H9 (cell line): ENCODE measurements at regions not wholly inside any gene's neighbourhood (a gene's known extent, or its start where the extent isn't known, plus 50 kb on each side); places are given as distances from the start of the nearest gene placed in this dataset.

Experiments
- DNase-seq: peaks from one replicate; pipeline ENCODE4 v3.0.0-alpha.2; 2017
- H2AFZ ChIP-seq: one replicate; pipeline ENCODE4 v1.6.1; 2013; ENCODE audit warnings: mild to moderate bottlenecking, low read length, control low read depth, moderate library complexity
- H2AK5ac ChIP-seq: 2 replicates; pipeline ENCODE4 v1.6.1; 2013; ENCODE audit warnings: low read length, control low read depth, mixed read lengths; ENCODE audit not compliant: insufficient read length
- H2BK120ac ChIP-seq: one replicate; pipeline ENCODE4 v1.6.1; 2013; ENCODE audit warnings: low read depth, mild to moderate bottlenecking, low read length, control low read depth, inconsistent platforms; ENCODE audit not compliant: poor library complexity, severe bottlenecking
- H2BK12ac ChIP-seq: 2 replicates; pipeline ENCODE4 v1.6.1; 2013; ENCODE audit warnings: low read length, control low read depth, mixed read lengths, low read depth; ENCODE audit not compliant: insufficient read length
- H2BK15ac ChIP-seq: 2 replicates; pipeline ENCODE4 v1.6.1; 2013; ENCODE audit warnings: low read depth, low read length, control low read depth
- H2BK20ac ChIP-seq: one replicate; pipeline ENCODE4 v1.6.1; 2013; ENCODE audit warnings: low read depth, mild to moderate bottlenecking, low read length, control low read depth, inconsistent platforms; ENCODE audit not compliant: poor library complexity, severe bottlenecking
- H2BK5ac ChIP-seq: 2 replicates; pipeline ENCODE4 v1.6.1; 2013; ENCODE audit warnings: low read length, control low read depth, mixed read lengths; ENCODE audit not compliant: insufficient read length
- H3K14ac ChIP-seq: 2 replicates; pipeline ENCODE4 v1.6.1; 2013; ENCODE audit warnings: low read length, control low read depth; ENCODE audit not compliant: insufficient read depth
- H3K18ac ChIP-seq: 2 replicates; pipeline ENCODE4 v1.6.1; 2013; ENCODE audit warnings: low read depth, mild to moderate bottlenecking, mixed read lengths, low read length, control low read depth; ENCODE audit not compliant: insufficient read length
- H3K23ac ChIP-seq: 2 replicates; pipeline ENCODE4 v1.6.1; 2013; ENCODE audit warnings: low read length, control low read depth, mixed read lengths, low read depth; ENCODE audit not compliant: insufficient read length
- H3K23me2 ChIP-seq: 2 replicates; pipeline ENCODE4 v1.6.1; 2013; ENCODE audit warnings: low read depth, mild to moderate bottlenecking, mixed read lengths, low read length, control low read depth; ENCODE audit not compliant: insufficient read length, poor library complexity, severe bottlenecking
- H3K27ac ChIP-seq: 2 replicates; pipeline ENCODE4 v1.5.1; 2013; ENCODE audit warnings: low read length, control low read depth, mixed read lengths, low read depth; ENCODE audit not compliant: insufficient read length
- H3K27me3 ChIP-seq: 2 replicates; pipeline ENCODE4 v1.6.1; 2013; ENCODE audit warnings: low read length, control low read depth, inconsistent platforms; ENCODE audit not compliant: insufficient read depth
- H3K4ac ChIP-seq: 2 replicates; pipeline ENCODE4 v1.6.1; 2013; ENCODE audit warnings: low read depth, mild to moderate bottlenecking, control low read depth, inconsistent platforms, low read length, moderate library complexity
- H3K4me1 ChIP-seq: 2 replicates; pipeline ENCODE4 v1.6.1; 2013; ENCODE audit warnings: low read length, control low read depth, inconsistent platforms; ENCODE audit not compliant: insufficient read depth
- H3K4me2 ChIP-seq: 2 replicates; pipeline ENCODE4 v1.6.1; 2013; ENCODE audit warnings: low read length, control low read depth, mixed read lengths; ENCODE audit not compliant: insufficient read length, insufficient read depth
- H3K56ac ChIP-seq: 2 replicates; pipeline ENCODE4 v1.6.1; 2013; ENCODE audit warnings: low read depth, mild to moderate bottlenecking, mixed read lengths, low read length, control low read depth; ENCODE audit not compliant: insufficient read length
- H3K79me1 ChIP-seq: 2 replicates; pipeline ENCODE4 v1.6.1; 2013; ENCODE audit warnings: low read depth, mild to moderate bottlenecking, moderate library complexity, low read length, control low read depth, inconsistent platforms; ENCODE audit not compliant: insufficient read depth, poor library complexity, severe bottlenecking
- H3K79me2 ChIP-seq: 2 replicates; pipeline ENCODE4 v1.6.1; 2013; ENCODE audit warnings: low read length, control low read depth, inconsistent platforms; ENCODE audit not compliant: insufficient read depth
- H3K9ac ChIP-seq: 2 replicates; pipeline ENCODE4 v1.6.1; 2013; ENCODE audit warnings: low read length, control low read depth, mixed read lengths; ENCODE audit not compliant: insufficient read length; ENCODE audit errors: extremely low read depth
- H3K9me3 ChIP-seq: one replicate; pipeline ENCODE4 v1.6.1; 2013; ENCODE audit warnings: low read depth, low read length, inconsistent platforms; ENCODE audit not compliant: control insufficient read depth
- H3T11ph ChIP-seq: one replicate; pipeline ENCODE4 v1.6.1; 2013; ENCODE audit warnings: mild to moderate bottlenecking, low read length, control low read depth, inconsistent platforms
- H4K20me1 ChIP-seq: one replicate; pipeline ENCODE4 v1.6.1; 2013; ENCODE audit not compliant: control insufficient read depth, insufficient read length, insufficient read depth
- H4K5ac ChIP-seq: 2 replicates; pipeline ENCODE4 v1.6.1; 2013; ENCODE audit warnings: low read depth, mild to moderate bottlenecking, mixed read lengths, low read length, control low read depth; ENCODE audit not compliant: insufficient read length
- H4K8ac ChIP-seq: replicated peaks from 2 replicates; pipeline ENCODE4 v1.6.1; 2013; ENCODE audit warnings: low read length, control low read depth, mixed read lengths, low read depth; ENCODE audit not compliant: insufficient read length
- H4K91ac ChIP-seq: 2 replicates; pipeline ENCODE4 v1.6.1; 2013; ENCODE audit warnings: low read depth, mild to moderate bottlenecking, moderate library complexity, mixed read lengths, low read length, control low read depth; ENCODE audit not compliant: insufficient read length
- H3K27ac Mint-ChIP-seq, 3 experiments: 2 replicates in 2 of 3; 3 replicates in 1 of 3; pipeline ENCODE4 v1.8.0; 2020 to 2021; ENCODE audit warnings: mixed read lengths in 3 of 3, mild to moderate bottlenecking in 1 of 3, moderate library complexity in 1 of 3
- H3K27me3 Mint-ChIP-seq: 2 replicates; pipeline ENCODE4 v1.8.0; 2021; ENCODE audit warnings: low read depth, mild to moderate bottlenecking, moderate library complexity, mixed read lengths
- H3K36me3 Mint-ChIP-seq, 3 experiments: 2 replicates in 2 of 3; 3 replicates in 1 of 3; pipeline ENCODE4 v1.8.0; 2020 to 2021; ENCODE audit warnings: low read depth in 3 of 3, mixed read lengths in 3 of 3; ENCODE audit not compliant: insufficient read depth in 1 of 3
- H3K4me1 Mint-ChIP-seq, 2 experiments: 2 replicates each; pipeline ENCODE4 v1.8.0; 2020; ENCODE audit warnings: mixed read lengths in 2 of 2
- H3K4me3 Mint-ChIP-seq, 2 experiments: 2 replicates in 1 of 2; 3 replicates in 1 of 2; pipeline ENCODE4 v1.8.0; 2020 to 2021; ENCODE audit warnings: mild to moderate bottlenecking in 2 of 2, mixed read lengths in 2 of 2, moderate library complexity in 1 of 2
- H3K9me3 Mint-ChIP-seq, 2 experiments: 2 replicates in 1 of 2; 3 replicates in 1 of 2; pipeline ENCODE4 v1.8.0; 2020; ENCODE audit warnings: mild to moderate bottlenecking in 2 of 2, mixed read lengths in 2 of 2, moderate library complexity in 1 of 2
- CTCF ChIP-seq: fragments of 200-600 bp; sonication (generic); conservative IDR thresholded peaks from 3 replicates; pipeline ENCODE4 v1.8.0; 2021; ENCODE audit warnings: antibody characterized with exemption, mild to moderate bottlenecking
- WGBS: extraction: QIAGEN DNeasy Blood & Tissue Kit; methylation state at CpG from one replicate; pipeline ENCODE4 v1.1.7; 2013; ENCODE audit warnings: missing lambda C conversion rate, low lambda C conversion rate, mixed read lengths; ENCODE audit not compliant: insufficient read length; ENCODE audit errors: extremely low coverage; 5-methylcytosine and 5-hydroxymethylcytosine counted together

- no peak overlapping the region for H3K27ac ChIP-seq
- no peak for TF ChIP-seq CTCF
- no peaks in the 10 kb centered on the region for H3K27me3 ChIP-seq
- no peak overlapping the region for H2BK12ac ChIP-seq
- Mint-ChIP-seq H3K4me3 (no peak overlapping the region), H3K36me3 (no peaks in the 10 kb centered on the region), H3K4me1 (no peaks in the 10 kb centered on the region), H3K9me3 (peaks cover 2 to 5% of the 10 kb centered on the region in 2 experiments; a peak in 4 of 5 replicates), H3K27ac (no peak overlapping the region), H3K27me3 (no peaks in the 10 kb centered on the region)
- no peak overlapping the region for H4K8ac ChIP-seq
- H2BK120ac ChIP-seq = no peak overlapping the region
- no peaks in the 10 kb centered on the region for H3K79me2 ChIP-seq
- no peak for DNase-seq
- H3K9ac ChIP-seq = no peak overlapping the region
- H3K23me2 ChIP-seq = no peaks in the 10 kb centered on the region
- H3K4me1 ChIP-seq = no peaks in the 10 kb centered on the region
- no peak overlapping the region for H2AFZ ChIP-seq
- no peak overlapping the region for H2AK5ac ChIP-seq
- no peak overlapping the region for H2BK5ac ChIP-seq
- H4K5ac ChIP-seq = no peak overlapping the region
- H3K14ac ChIP-seq = no peak overlapping the region
- no peak overlapping the region for H2BK20ac ChIP-seq
- H3K79me1 ChIP-seq = no peaks in the 10 kb centered on the region
- no peak overlapping the region for H3K18ac ChIP-seq
- no peak overlapping the region for H4K91ac ChIP-seq
- H3K9me3 ChIP-seq = no peaks in the 10 kb centered on the region
- no peak overlapping the region for H3K4me2 ChIP-seq
- no peak overlapping the region for H3K4ac ChIP-seq
- no peak overlapping the region for H3T11ph ChIP-seq
- no peak overlapping the region for H3K56ac ChIP-seq
- no peak overlapping the region for H3K23ac ChIP-seq
- WGBS = no CpG with 5 or more reads among the region's 2 CpGs
- no peaks in the 10 kb centered on the region for H4K20me1 ChIP-seq
- no peak overlapping the region for H2BK15ac ChIP-seq
Measured at GRCh38 chr14:27236601-27237000, 638.8 kb upstream of the NOVA1 start.
